HG02884 (cell line): ENCODE measurements at regions not wholly inside any gene's neighbourhood (a gene's known extent, or its start where the extent isn't known, plus 50 kb on each side); places are given as distances from the start of the nearest gene placed in this dataset.

Experiments
- ATAC-seq: cut with Tn5 transposase; IDR thresholded peaks from one replicate; pipeline ENCODE4 v1.9.1; 2021; ENCODE audit warnings: mild to moderate bottlenecking, moderate library complexity; ENCODE audit not compliant: unreplicated experiment

DNA sequence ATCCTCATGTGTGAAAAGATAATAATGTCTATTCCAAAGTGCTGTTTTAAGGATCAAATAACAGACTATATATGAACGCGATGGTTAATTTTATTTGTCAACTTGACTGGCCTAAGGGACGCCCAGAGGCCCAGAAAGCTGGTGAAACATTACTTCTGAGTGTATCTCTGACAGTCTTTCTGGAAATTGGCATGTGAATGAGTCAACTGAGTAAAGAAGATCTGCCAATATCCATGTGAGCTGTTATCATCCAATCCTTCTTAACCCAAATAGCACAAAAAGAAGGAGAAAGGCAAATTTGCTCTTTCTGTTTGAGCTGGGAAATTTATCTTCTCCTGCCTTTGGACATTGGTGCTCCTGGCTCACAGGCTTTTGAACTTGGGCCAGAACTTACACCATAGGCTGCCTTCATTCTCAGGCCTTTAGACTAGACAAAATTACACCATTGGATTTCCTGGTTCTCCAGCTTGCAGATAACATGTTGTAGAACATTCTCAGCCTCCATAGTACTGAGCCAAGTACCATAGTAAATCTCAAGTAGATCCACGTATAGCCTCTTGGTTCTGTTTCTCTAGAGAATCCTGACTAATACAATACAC, 114.7 kb upstream of the DOCK10 start:
- ATAC-seq = no peak

GRCh38 chr2:225140723-225141122, 98.5 kb upstream of the DOCK10 start:
- ATAC-seq = no peak

GRCh38 chr2:225137971-225138370, 95.7 kb upstream of the DOCK10 start:
- ATAC-seq = no peak

GRCh38 chr2:225136552-225136951, 94.3 kb upstream of the DOCK10 start:
- ATAC-seq = no peak

DNA sequence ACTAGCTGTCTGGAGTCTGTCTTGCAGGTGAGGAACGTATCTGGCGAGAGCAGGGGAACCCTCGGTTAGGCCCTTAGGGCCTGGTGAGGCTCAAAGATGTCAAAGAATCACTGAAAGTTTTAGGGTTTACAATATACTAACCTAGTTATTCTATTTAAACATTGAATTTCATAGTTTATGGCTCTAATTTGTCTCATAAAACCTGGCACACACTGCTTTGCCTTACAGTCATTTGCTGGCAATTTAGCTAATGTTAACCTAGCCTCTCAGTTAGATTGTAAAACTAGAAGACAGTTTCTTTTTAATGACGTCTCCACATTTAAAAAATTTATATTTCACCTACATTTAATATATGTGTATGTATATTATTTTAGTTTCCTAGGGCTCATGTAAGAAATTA, 89.6 kb upstream of the DOCK10 start:
- ATAC-seq = no peak

- ATAC-seq = no peak
Measured at GRCh38 chr2:225130093-225130492, 87.8 kb upstream of the DOCK10 start.

DNA sequence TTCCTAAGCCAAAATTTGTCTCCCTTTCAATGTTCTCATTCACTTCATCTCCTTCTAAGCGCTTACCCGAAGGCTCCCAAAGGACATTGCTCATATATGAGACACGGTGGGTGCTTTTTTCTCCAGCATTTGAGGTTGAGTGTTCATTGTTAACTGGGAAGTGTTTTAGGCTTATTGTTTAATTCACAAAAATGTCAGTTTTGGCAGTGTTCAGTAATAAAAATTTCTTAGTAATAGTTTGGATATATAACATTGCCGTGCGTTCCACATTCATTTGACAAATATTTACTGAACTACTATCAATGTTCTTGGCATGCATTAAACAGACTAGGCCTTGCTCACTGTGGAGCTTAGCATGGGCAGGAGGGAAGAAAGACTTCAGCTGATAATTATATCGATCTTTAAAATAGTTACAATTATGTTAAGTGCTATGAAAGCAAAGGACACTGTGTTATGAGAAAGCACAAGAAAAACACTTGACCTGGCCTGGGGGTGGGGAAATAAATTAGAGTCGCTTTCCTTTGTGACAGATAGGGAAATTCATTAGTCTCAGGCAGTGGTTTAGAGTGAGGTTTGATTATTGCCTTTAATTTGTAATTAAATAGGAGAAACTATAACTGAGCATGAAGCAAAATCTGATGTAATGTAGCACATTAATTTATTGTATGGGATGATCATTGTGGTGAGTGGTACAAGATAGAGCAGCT, 82.2 kb upstream of the DOCK10 start:
- no peak for ATAC-seq

DNA sequence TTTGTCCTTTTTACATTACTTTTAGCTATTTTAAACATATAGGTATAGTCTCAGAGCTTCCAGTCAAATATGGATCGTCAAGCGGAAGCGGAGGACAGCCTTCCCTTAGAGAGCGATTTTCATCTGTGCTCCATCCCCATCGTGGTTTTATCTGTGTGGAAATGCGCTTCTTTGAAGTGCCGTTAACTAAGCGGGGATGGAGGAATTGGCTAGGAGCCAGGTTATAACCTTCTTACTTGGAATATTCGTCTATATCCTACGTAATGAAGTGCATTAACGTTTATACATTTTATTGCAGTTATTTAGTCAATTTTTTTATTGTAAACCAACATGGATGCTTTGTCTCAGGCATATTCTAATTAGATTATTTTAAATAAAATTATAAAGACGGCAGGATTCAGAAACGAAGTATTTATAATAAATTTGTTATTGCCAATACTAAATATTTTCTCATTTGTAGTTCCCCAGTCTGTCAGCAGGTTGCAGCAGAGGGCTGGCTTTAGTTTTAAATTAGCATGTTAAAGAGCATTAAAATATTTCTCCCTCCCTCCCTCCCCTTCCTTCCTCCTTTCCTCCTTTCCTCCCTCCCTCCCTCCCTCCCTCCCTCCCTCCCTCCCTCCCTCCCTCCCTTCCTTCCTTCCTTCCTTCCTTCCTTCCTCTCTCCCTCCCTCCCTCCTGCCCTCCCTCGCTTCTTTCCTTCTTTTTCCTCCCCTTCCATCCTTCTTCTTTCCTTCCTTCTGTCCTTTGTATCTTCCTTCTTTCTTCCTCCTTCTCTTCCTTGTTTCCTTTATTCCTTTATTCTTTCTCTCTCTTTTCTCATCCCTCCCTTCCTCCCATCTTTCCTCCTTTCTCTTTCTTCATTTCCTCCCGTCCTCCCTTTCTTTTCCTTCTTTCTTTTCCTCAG, 80.6 kb upstream of the DOCK10 start:
- ATAC-seq = no peak

DNA sequence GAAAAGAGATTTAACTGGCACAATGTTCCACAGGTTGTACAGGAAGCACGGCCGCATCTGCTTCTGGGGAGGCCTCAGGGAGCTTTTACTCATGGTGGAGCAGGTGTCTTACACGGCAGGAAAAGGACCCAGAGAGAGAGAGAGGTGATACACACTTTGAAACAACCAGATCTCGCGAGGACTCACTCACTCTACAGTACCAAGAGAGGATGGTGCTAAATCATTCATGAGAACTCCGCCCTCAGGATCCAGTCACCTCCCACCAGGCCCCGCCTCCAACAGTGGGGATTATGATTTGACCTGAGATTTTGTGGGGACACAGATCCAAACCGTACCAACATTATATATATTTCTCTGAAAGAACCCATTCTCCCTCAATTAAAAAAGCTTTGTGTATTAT, 79.7 kb upstream of the DOCK10 start:
- no peak for ATAC-seq

DNA sequence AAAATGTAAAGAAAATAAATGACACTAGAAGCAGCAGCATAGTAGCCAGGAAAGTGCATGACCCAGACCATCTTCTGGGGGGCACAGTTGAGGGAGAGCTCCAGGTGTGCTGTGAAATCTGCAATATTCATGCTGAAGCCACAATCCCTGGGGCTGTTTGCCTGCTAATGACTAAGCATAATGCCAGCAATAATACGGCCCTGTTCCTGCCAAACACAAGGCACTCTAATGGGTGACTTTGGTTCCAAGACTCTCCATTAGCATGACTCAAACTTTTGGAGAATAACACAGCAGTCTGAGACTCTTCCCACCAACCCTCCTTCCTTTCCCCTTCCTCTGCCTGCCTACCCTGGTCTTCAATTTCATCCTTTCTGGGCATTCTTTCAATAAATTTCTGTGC, 77.9 kb upstream of the DOCK10 start:
- no peak for ATAC-seq

DNA sequence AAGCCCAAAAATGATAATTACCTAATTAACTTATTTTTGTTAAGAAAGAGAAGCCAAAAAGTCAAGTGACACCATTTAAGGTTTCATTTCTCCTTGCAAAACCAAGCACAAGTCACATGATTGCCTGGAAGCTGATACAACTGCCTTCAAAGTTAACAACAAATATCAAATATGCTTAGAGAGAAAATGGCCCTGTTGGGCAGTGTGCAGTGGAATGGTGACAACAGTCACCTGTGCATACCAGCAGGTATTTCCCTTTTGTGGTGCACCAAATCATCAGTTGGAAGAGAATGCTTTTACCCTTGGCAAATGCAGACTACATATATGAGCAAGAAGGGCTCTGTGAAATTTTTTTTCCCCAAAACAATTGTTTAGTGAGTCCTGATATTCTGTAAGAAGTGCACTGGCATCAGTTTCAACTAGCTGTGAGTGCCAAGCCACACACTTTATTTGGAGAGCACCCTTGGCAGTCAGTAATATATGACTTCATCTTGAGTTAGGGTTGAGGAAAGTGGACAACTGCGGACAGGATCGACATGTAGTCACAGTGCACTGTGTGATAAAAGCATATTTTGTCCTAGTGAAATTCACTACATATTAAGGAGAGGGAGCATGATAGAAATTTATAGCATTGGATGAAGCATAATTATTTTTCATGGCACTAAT, 74.9 kb upstream of the DOCK10 start:
- no peak for ATAC-seq

DNA sequence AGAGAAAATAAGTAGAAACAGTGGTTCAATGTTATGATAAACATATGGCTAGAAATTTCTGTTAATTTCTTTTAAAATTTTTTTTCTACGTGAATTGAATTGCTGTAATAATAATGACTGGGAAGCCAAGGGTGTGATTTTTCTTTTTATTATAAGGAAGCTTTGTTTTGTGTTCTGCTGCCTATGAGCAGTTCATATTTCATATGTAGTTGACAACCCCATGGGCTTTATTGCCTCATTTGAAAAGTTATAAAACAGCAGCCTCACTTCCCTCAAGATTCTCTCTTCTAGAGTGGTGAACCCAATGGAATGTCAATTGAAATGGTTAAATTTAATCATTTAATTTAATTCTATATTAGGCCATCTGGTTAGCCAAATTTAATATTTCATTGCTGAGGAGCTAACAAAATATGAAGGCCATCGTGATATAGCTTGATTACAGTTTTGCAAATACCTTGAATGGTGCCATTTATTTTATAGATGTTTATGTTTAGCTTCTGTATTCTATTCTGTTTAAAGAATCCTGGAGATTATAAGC, 72.6 kb upstream of the DOCK10 start:
- ATAC-seq = no peak

GRCh38 chr2:225113371-225114015, 71.2 kb upstream of the DOCK10 start:
- ATAC-seq = no peak

GRCh38 chr2:225112362-225113126, 70.3 kb upstream of the DOCK10 start:
- ATAC-seq = peak; percentile 72

DNA sequence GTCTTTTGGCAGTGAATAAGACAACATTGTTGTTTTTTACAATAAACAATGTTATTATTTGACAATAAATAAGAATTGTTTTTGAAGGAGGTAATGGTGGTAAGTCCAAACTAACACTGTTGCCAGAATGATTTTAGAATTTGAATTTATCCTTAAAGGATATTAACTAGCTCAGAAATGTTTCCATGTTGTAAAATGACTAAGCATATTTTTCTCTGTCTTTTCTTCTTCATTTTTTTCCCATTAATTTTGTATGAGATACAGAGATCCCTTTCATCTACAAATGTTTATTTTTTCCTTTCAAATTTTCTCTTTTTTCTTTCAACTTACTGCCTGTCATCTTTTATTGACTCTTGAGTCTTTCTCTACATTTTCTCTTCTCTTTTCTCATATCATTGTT, 66.5 kb upstream of the DOCK10 start:
- no peak for ATAC-seq

- ATAC-seq = no peak
Measured at GRCh38 chr2:225104971-225105370, 62.7 kb upstream of the DOCK10 start.

DNA sequence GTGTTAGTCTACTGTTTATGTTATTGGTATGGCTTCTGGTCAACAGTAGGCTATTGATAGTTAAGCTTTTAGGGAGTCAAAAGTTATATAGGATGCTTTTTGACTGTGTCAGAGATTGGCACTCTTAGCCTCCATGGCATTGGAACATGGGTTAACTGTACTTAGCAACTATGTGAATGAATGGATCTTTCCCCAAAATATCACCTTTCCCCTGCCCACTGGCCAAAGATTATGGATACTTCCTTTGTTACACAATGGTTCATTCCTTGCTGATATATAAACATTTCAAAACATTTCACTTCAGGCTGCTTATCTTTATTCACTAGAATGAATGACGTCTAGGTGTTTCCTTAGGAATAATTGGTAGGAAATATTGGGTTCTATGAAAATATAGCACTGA, 62.1 kb upstream of the DOCK10 start:
- no peak for ATAC-seq

- no peak for ATAC-seq
Measured at GRCh38 chr2:225103737-225104141, 61.5 kb upstream of the DOCK10 start.

DNA sequence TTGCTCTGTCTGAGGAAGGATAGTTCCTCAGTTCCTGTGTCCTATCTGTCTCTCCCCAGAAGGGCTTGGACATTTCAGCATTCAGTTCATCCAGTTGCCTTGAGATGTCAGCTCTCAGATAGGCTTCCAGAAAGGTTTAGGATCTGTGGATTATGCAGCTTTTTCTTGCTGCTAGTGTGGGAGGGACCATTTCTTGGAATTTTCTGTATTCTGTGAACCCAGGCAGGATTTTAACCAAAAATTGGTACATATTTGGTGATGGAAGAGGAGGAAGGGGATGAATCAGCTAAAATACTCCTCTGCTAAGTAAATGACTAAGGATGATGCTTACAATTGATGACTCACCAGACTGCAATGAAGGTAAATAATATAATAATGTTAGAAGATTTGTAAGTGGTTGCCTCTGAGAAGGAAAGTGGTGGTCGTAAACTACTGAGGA, 58.6 kb upstream of the DOCK10 start:
- ATAC-seq = no peak

DNA sequence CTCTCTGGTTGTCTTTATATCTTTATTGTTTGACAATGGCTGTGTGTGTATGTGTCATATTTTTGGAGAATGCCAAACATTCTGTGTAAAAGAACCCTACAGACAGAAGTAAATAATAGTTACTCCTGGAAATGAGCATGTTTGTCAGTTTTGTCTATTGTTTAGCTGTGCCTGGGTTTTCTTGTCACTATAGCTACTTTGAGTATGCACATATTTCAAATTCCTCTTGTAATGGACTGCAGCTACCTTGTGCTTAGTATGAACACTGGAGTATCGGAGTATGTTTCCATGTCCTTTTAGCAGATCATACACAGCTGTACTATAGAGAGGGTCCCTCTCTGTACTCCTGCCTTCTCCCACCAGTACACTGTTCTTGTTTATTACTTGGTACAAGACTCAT, 58.0 kb upstream of the DOCK10 start:
- no peak for ATAC-seq
